ENCODE measurements at regions not wholly inside any gene's neighbourhood (a gene's known extent, or its start where the extent isn't known, plus 50 kb on each side); places are given as distances from the start of the nearest gene placed in this dataset.

DNA sequence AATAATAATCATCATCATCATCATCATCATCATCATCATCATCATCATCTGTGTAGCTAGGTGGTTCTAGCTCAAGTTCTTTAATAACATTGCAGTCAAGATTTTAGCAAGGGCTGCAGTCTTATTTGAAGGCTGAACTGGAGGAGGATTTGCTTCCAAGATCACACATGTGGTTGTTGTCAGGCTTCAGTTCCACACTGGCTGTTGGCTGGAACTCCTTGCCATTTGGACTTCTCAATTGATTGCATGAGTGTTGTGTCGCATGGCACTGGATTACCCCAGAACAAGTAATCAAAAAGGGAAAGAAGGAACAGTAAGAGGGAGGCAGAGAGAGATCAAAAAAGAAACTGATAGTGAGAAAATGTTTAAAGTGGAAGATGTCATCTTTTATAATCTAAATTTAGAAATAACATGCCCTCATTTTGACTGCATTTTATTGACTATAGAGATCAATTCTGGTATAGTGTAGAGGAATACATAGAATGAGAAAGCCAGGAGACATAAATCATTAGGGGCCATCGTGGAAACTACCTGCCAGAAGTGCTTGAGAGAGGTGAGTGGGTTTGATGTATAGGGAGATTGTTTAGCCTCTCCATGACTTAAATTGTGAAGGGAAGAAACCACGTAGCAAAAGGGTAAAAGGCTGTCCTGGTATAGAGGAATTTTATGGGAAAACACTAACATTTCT, 346.6 kb upstream of the RBMS3 start:
- no peak overlapping the region for H2AFZ ChIP-seq (ENCODE audit: low read depth, low read length)
- no peak overlapping the region for H3K4me3 ChIP-seq (ENCODE audit: low read length)
- no peaks in the 10 kb centered on the region for H3K4me1 ChIP-seq (ENCODE audit: insufficient read depth, low read length)
- no peaks in the 10 kb centered on the region for H3K27me3 ChIP-seq (ENCODE audit: insufficient read depth, low read length)
- no peaks in the 10 kb centered on the region for H3K36me3 ChIP-seq (ENCODE audit: insufficient read depth, low read length)
- H3K9me3 ChIP-seq (ENCODE audit: low read length) = no peaks in the 10 kb centered on the region

- H3K4me1 ChIP-seq (ENCODE audit: insufficient read depth, low read length) = no peaks in the 10 kb centered on the region
- no peak overlapping the region for H3K4me3 ChIP-seq (ENCODE audit: low read length)
- H3K9me3 ChIP-seq (ENCODE audit: low read length) = no peaks in the 10 kb centered on the region
- H3K27me3 ChIP-seq (ENCODE audit: insufficient read depth, low read length) = no peaks in the 10 kb centered on the region
- H2AFZ ChIP-seq (ENCODE audit: low read depth, low read length) = no peak overlapping the region
- H3K36me3 ChIP-seq (ENCODE audit: insufficient read depth, low read length) = no peaks in the 10 kb centered on the region
These were observed 345.7 kb upstream of the RBMS3 start for GRCh38 chr3:28935146-28935545.

- no peaks in the 10 kb centered on the region for H3K36me3 ChIP-seq (ENCODE audit: insufficient read depth, low read length)
- no peak overlapping the region for H2AFZ ChIP-seq (ENCODE audit: low read depth, low read length)
- H3K4me1 ChIP-seq (ENCODE audit: insufficient read depth, low read length) = no peaks in the 10 kb centered on the region
- no peaks in the 10 kb centered on the region for H3K9me3 ChIP-seq (ENCODE audit: low read length)
- H3K27me3 ChIP-seq (ENCODE audit: insufficient read depth, low read length) = no peaks in the 10 kb centered on the region
- no peak overlapping the region for H3K4me3 ChIP-seq (ENCODE audit: low read length)
These were observed 344.7 kb upstream of the RBMS3 start for GRCh38 chr3:28936154-28936553.

GRCh38 chr3:28940530-28940929, 340.3 kb upstream of the RBMS3 start:
- Histone ChIP-seq H3K27me3 (ENCODE audit: insufficient read depth, low read length) (no peaks in the 10 kb centered on the region), H3K9me3 (ENCODE audit: low read length) (no peaks in the 10 kb centered on the region), H2AFZ (ENCODE audit: low read depth, low read length) (no peak overlapping the region), H3K4me1 (ENCODE audit: insufficient read depth, low read length) (no peaks in the 10 kb centered on the region), H3K4me3 (ENCODE audit: low read length) (no peak overlapping the region), H3K36me3 (ENCODE audit: insufficient read depth, low read length) (no peaks in the 10 kb centered on the region)

- H3K9me3 ChIP-seq (ENCODE audit: low read length) = no peaks in the 10 kb centered on the region
- H3K36me3 ChIP-seq (ENCODE audit: insufficient read depth, low read length) = no peaks in the 10 kb centered on the region
- H3K4me1 ChIP-seq (ENCODE audit: insufficient read depth, low read length) = no peaks in the 10 kb centered on the region
- no peak overlapping the region for H2AFZ ChIP-seq (ENCODE audit: low read depth, low read length)
- no peaks in the 10 kb centered on the region for H3K27me3 ChIP-seq (ENCODE audit: insufficient read depth, low read length)
- H3K4me3 ChIP-seq (ENCODE audit: low read length) = no peak overlapping the region
These were observed 339.9 kb upstream of the RBMS3 start for GRCh38 chr3:28940994-28941393.

DNA sequence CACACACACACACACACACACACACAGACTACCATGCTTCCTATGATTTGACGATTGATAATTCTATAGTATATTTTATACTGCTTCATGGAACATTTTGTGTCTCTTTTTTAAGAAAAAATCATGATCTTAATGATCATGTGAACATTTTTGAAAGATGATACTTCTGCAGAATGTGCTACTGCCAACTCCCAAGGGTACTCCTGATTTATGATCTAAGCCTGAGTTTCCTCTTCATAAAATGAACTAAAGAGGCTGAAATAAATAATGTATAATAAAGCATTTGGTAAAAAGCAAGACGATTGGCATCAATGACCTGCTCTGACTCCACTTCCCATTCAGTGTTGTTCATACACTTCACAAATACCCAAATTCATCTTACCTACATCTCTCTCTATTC, 333.8 kb upstream of the RBMS3 start:
- Histone ChIP-seq H3K36me3 (ENCODE audit: insufficient read depth, low read length) (no peaks in the 10 kb centered on the region), H3K9me3 (ENCODE audit: low read length) (no peaks in the 10 kb centered on the region), H2AFZ (ENCODE audit: low read depth, low read length) (no peak overlapping the region), H3K4me1 (ENCODE audit: insufficient read depth, low read length) (no peaks in the 10 kb centered on the region), H3K4me3 (ENCODE audit: low read length) (no peak overlapping the region), H3K27me3 (ENCODE audit: insufficient read depth, low read length) (no peaks in the 10 kb centered on the region)

DNA sequence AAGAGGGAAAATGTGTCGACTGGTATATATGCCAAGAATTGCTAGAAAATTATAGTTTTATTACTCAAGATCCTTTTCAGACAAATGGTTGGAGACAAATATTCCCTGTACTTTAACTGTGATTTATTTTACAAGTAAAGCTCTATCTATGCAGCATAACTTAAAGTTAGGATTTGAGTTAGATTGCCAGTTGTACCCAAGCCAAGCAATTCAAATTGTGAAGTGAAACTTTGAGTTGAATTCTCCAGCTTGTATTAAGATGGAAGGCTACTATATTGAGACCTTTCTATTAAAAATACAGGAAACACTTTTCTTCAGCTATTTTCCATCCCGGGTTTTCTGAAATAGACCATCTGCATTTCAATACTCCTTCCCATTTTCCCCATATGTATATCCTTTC, 333.1 kb upstream of the RBMS3 start:
- Histone ChIP-seq H2AFZ (ENCODE audit: low read depth, low read length) (no peak overlapping the region), H3K9me3 (ENCODE audit: low read length) (no peaks in the 10 kb centered on the region), H3K4me3 (ENCODE audit: low read length) (no peak overlapping the region), H3K36me3 (ENCODE audit: insufficient read depth, low read length) (no peaks in the 10 kb centered on the region), H3K4me1 (ENCODE audit: insufficient read depth, low read length) (no peaks in the 10 kb centered on the region), H3K27me3 (ENCODE audit: insufficient read depth, low read length) (no peaks in the 10 kb centered on the region)

GRCh38 chr3:28948685-28949084, 332.2 kb upstream of the RBMS3 start:
- no peaks in the 10 kb centered on the region for H3K9me3 ChIP-seq (ENCODE audit: low read length)
- peaks cover 2% of the 10 kb centered on the region for H3K4me1 ChIP-seq (ENCODE audit: insufficient read depth, low read length)
- no peak overlapping the region for H2AFZ ChIP-seq (ENCODE audit: low read depth, low read length)
- no peaks in the 10 kb centered on the region for H3K27me3 ChIP-seq (ENCODE audit: insufficient read depth, low read length)
- H3K4me3 ChIP-seq (ENCODE audit: low read length) = no peak overlapping the region
- no peaks in the 10 kb centered on the region for H3K36me3 ChIP-seq (ENCODE audit: insufficient read depth, low read length)

DNA sequence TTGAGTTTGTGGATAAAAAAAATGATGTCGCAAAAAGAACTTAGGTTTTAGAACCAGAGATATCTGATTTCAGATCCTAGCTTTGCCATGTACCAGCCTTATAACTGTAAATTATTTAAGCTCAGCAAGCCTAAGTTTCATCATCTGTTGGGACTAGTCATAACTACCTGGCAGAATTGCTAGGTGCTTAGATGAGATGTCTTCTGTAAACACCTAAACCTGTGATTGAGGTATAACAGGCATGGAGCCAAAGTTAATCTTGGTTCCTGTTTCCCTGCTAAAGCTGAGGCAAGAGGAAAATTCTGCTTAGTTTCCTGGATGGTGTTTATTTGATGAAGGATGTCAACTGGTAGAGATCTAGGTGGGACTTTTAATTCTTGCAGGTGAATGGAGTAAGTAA, 331.3 kb upstream of the RBMS3 start:
- Histone ChIP-seq H3K4me1 (ENCODE audit: insufficient read depth, low read length) (peaks cover 2% of the 10 kb centered on the region), H3K36me3 (ENCODE audit: insufficient read depth, low read length) (no peaks in the 10 kb centered on the region), H3K9me3 (ENCODE audit: low read length) (no peaks in the 10 kb centered on the region), H3K27me3 (ENCODE audit: insufficient read depth, low read length) (no peaks in the 10 kb centered on the region), H2AFZ (ENCODE audit: low read depth, low read length) (no peak overlapping the region), H3K4me3 (ENCODE audit: low read length) (no peak overlapping the region)

DNA sequence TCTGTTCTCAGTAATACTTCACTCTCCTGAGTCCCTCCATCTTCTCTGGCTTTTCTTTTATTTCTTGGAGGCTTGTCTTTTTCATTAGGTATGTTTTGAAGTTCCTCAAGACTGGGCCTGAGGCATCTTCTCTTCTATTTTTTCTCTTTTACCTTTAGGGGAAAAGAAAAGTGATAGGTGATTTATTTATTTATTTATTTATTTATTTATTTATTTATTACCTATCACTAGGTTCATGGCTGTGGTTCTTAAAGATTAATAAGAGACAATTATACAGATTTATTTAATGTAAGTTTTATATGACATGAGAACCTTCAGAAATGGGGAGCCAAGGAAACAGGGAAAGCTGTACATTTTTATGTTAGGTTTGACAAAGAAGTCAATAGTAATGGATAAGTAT, 330.3 kb upstream of the RBMS3 start:
- no peaks in the 10 kb centered on the region for H3K27me3 ChIP-seq (ENCODE audit: insufficient read depth, low read length)
- peaks cover 2% of the 10 kb centered on the region for H3K4me1 ChIP-seq (ENCODE audit: insufficient read depth, low read length)
- H2AFZ ChIP-seq (ENCODE audit: low read depth, low read length) = no peak overlapping the region
- no peak overlapping the region for H3K4me3 ChIP-seq (ENCODE audit: low read length)
- H3K36me3 ChIP-seq (ENCODE audit: insufficient read depth, low read length) = no peaks in the 10 kb centered on the region
- no peaks in the 10 kb centered on the region for H3K9me3 ChIP-seq (ENCODE audit: low read length)

GRCh38 chr3:28951772-28952556, 328.9 kb upstream of the RBMS3 start:
- H3K4me1 ChIP-seq (ENCODE audit: insufficient read depth, low read length) = peaks cover 2% of the 10 kb centered on the region
- H3K36me3 ChIP-seq (ENCODE audit: insufficient read depth, low read length) = no peaks in the 10 kb centered on the region
- no peaks in the 10 kb centered on the region for H3K27me3 ChIP-seq (ENCODE audit: insufficient read depth, low read length)
- H2AFZ ChIP-seq (ENCODE audit: low read depth, low read length) = no peak overlapping the region
- H3K4me3 ChIP-seq (ENCODE audit: low read length) = no peak overlapping the region
- no peaks in the 10 kb centered on the region for H3K9me3 ChIP-seq (ENCODE audit: low read length)

GRCh38 chr3:28958656-28959055, 322.2 kb upstream of the RBMS3 start:
- H2AFZ ChIP-seq (ENCODE audit: low read depth, low read length) = no peak overlapping the region
- H3K4me3 ChIP-seq (ENCODE audit: low read length) = no peak overlapping the region
- H3K27me3 ChIP-seq (ENCODE audit: insufficient read depth, low read length) = no peaks in the 10 kb centered on the region
- H3K9me3 ChIP-seq (ENCODE audit: low read length) = no peaks in the 10 kb centered on the region
- no peaks in the 10 kb centered on the region for H3K4me1 ChIP-seq (ENCODE audit: insufficient read depth, low read length)
- H3K36me3 ChIP-seq (ENCODE audit: insufficient read depth, low read length) = no peaks in the 10 kb centered on the region

DNA sequence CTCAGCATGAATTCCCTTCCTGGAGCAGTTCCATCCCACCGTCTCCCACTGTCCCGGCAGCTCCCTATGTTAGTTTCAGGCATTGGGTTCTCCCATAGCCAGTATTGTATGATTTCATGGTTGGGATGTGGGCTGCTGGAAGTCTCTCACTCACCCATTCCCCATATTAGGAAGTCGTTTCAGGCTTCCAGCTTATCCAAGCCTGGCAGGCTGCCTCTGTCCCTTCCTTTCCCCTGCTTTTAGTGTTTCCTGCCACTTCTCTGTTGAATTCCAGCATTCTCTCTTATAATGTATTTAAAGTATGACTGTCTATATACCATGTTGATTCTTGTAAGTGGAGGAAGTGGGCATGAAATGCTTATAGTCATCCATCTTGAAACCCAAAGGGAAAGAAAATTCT, 309.7 kb upstream of the RBMS3 start:
- H3K27me3 ChIP-seq (ENCODE audit: insufficient read depth, low read length) = no peaks in the 10 kb centered on the region
- no peak overlapping the region for H2AFZ ChIP-seq (ENCODE audit: low read depth, low read length)
- no peaks in the 10 kb centered on the region for H3K36me3 ChIP-seq (ENCODE audit: insufficient read depth, low read length)
- no peak overlapping the region for H3K4me3 ChIP-seq (ENCODE audit: low read length)
- peaks cover 5% of the 10 kb centered on the region for H3K9me3 ChIP-seq (ENCODE audit: low read length)
- no peaks in the 10 kb centered on the region for H3K4me1 ChIP-seq (ENCODE audit: insufficient read depth, low read length)

- H3K27me3 ChIP-seq (ENCODE audit: insufficient read depth, low read length) = no peaks in the 10 kb centered on the region
- H3K36me3 ChIP-seq (ENCODE audit: insufficient read depth, low read length) = no peaks in the 10 kb centered on the region
- H2AFZ ChIP-seq (ENCODE audit: low read depth, low read length) = no peak overlapping the region
- peaks cover 5% of the 10 kb centered on the region for H3K9me3 ChIP-seq (ENCODE audit: low read length)
- H3K4me3 ChIP-seq (ENCODE audit: low read length) = no peak overlapping the region
- H3K4me1 ChIP-seq (ENCODE audit: insufficient read depth, low read length) = no peaks in the 10 kb centered on the region
These were observed 307.9 kb upstream of the RBMS3 start for GRCh38 chr3:28972921-28973320.

All from neuron (in vitro differentiated cells).